OCI-LY1 (cell line): ENCODE measurements at regions not wholly inside any gene's neighbourhood (a gene's known extent, or its start where the extent isn't known, plus 50 kb on each side); places are given as distances from the start of the nearest gene placed in this dataset.
A peak's percentile ranks its signal among the peaks of the same experiment; 100 is the strongest.

ENCODE experiments used
- H2AFZ ChIP-seq: fragments of 200-600 bp; sonication (generic), shearing (Covaris generic); 2 replicates; pipeline ENCODE4 v1.6.0; 2014; ENCODE audit warnings: antibody characterized with exemption, mild to moderate bottlenecking, low read length
- H3F3A ChIP-seq: fragments of 200-600 bp; sonication (generic), shearing (Covaris generic); 2 replicates; pipeline ENCODE4 v1.6.0; 2014; ENCODE audit warnings: mild to moderate bottlenecking, antibody characterized with exemption, low read length, moderate library complexity; ENCODE audit not compliant: insufficient read depth
- H3K27ac ChIP-seq: fragments of 200-600 bp; sonication (generic); 2 replicates; pipeline ENCODE4 v1.5.1; 2014; ENCODE audit warnings: low read length, mixed run types, mild to moderate bottlenecking, low read depth; ENCODE audit not compliant: poor library complexity, severe bottlenecking
- H3K27me3 ChIP-seq: fragments of 200-600 bp; sonication (generic); 2 replicates; pipeline ENCODE4 v1.6.0; 2014; ENCODE audit warnings: antibody characterized with exemption, mild to moderate bottlenecking, low read length, moderate library complexity; ENCODE audit not compliant: insufficient read depth
- H3K36me3 ChIP-seq: fragments of 200-600 bp; sonication (generic); 2 replicates; pipeline ENCODE4 v1.6.1; 2014; ENCODE audit warnings: mild to moderate bottlenecking, antibody characterized with exemption, low read length, moderate library complexity, mixed read lengths; ENCODE audit not compliant: insufficient read depth
- H3K4me1 ChIP-seq: fragments of 200-600 bp; sonication (generic); 2 replicates; pipeline ENCODE4 v1.5.1; 2014; ENCODE audit warnings: mild to moderate bottlenecking, low read length, moderate library complexity; ENCODE audit not compliant: insufficient read depth, severe bottlenecking
- H3K4me2 ChIP-seq: fragments of 200-600 bp; sonication (generic), shearing (Covaris generic); 2 replicates; pipeline ENCODE4 v1.6.1; 2014; ENCODE audit warnings: low read length
- H3K4me3 ChIP-seq: fragments of 200-600 bp; sonication (generic); 2 replicates; pipeline ENCODE4 v1.5.1; 2014; ENCODE audit warnings: low read length, low read depth, mild to moderate bottlenecking, mixed read lengths; ENCODE audit not compliant: poor library complexity, severe bottlenecking
- H3K79me2 ChIP-seq: fragments of 200-600 bp; shearing (Covaris generic); 2 replicates; pipeline ENCODE4 v1.6.1; 2016; ENCODE audit warnings: mixed run types, low read length, mixed read lengths; ENCODE audit not compliant: insufficient read depth
- H3K9ac ChIP-seq: fragments of 200-600 bp; sonication (generic), shearing (Covaris generic); 2 replicates; pipeline ENCODE4 v1.6.1; 2014; ENCODE audit warnings: mild to moderate bottlenecking, low read length, mixed read lengths
- H3K9me2 ChIP-seq: fragments of 200-600 bp; sonication (generic), shearing (Covaris generic); 2 replicates; pipeline ENCODE4 v1.6.1; 2014; ENCODE audit warnings: low read depth, mild to moderate bottlenecking, low read length, mixed read lengths
- H3K9me3 ChIP-seq: fragments of 200-600 bp; shearing (Covaris generic); 2 replicates; pipeline ENCODE4 v1.6.1; 2014; ENCODE audit warnings: low read length, mixed read lengths
- H4K20me1 ChIP-seq: fragments of 200-600 bp; sonication (generic), shearing (Covaris generic); 2 replicates; pipeline ENCODE4 v1.6.0; 2016; ENCODE audit warnings: mild to moderate bottlenecking, low read length; ENCODE audit not compliant: insufficient read depth
- CTCF ChIP-seq: fragments of 200-600 bp; sonication (generic), shearing (Covaris generic); IDR thresholded peaks from 2 replicates; pipeline ENCODE4 v1.5.1; 2017; ENCODE audit warnings: mild to moderate bottlenecking, antibody characterized with exemption, low read length, moderate library complexity, mixed read lengths
- EZH2 ChIP-seq: fragments of 200-600 bp; sonication (generic), shearing (Covaris generic); IDR thresholded peaks from 2 replicates; pipeline ENCODE4 v1.8.0; 2017; ENCODE audit warnings: borderline replicate concordance, mixed run types, mild to moderate bottlenecking, antibody characterized with exemption, low read length, moderate library complexity, mixed read lengths

DNA sequence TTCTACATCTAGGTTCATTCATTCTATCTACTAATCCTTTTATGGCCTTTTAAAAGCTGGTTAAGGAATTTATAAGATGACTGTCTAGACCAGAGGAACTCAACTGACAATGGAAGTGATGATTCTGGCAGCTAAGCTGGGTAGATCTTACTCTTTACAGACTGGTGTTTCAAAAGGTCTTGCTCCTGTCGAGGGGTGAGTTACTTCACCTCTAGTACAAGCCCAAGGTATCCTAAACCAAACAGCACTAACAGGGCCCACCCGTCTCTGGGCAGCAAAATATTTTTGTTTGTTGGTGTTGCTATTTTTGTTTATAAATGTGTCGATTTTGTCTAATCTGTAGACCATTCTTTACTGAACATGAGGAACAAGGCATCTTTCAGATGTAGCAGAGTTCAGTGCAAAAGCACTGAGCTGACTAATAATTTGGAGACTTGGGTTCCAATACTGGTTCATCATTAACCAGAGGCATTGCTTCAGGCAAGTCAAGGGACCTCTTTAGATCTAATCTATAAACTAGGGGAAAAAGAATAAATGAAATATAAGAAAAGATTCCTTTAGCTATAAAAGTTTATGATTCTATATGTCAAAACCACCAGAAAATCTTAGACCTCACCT is 90.3 kb upstream of the FRG1 start:
- Histone ChIP-seq H3K36me3 (no peaks in the 10 kb centered on the region), H3K4me2 (no peak overlapping the region), H2AFZ (no peak overlapping the region), H3K79me2 (no peaks in the 10 kb centered on the region), H3K4me3 (no peak overlapping the region), H3K9ac (no peak overlapping the region), H3K9me2 (no peaks in the 10 kb centered on the region), H3K4me1 (no peaks in the 10 kb centered on the region), H3F3A (no peaks in the 10 kb centered on the region), H3K27ac (no peak overlapping the region), H3K27me3 (no peaks in the 10 kb centered on the region), H3K9me3 (0 out of 2 replicates have a peak, but pooled peaks cover 3% of the 10 kb centered on the region), H4K20me1 (no peaks in the 10 kb centered on the region)
- TF ChIP-seq EZH2 (no peak), CTCF (no peak)

GRCh38 chr4:189858435-189858834 is 82.2 kb upstream of the FRG1 start:
- 0 out of 2 replicates have a peak, but pooled peaks cover 3% of the 10 kb centered on the region for H3K9me3 ChIP-seq
- no peaks in the 10 kb centered on the region for H3F3A ChIP-seq
- H3K27ac ChIP-seq = peak overlapping the region; percentile 40
- H3K4me3 ChIP-seq = no peak overlapping the region
- no peak overlapping the region for H2AFZ ChIP-seq
- no peaks in the 10 kb centered on the region for H4K20me1 ChIP-seq
- TF ChIP-seq CTCF (no peak), EZH2 (no peak)
- no peaks in the 10 kb centered on the region for H3K27me3 ChIP-seq
- no peaks in the 10 kb centered on the region for H3K79me2 ChIP-seq
- peak overlapping the region; percentile 51; the same call in 1 of the 2 replicates for H3K4me2 ChIP-seq
- peaks cover 22% of the 10 kb centered on the region for H3K4me1 ChIP-seq
- no peaks in the 10 kb centered on the region for H3K36me3 ChIP-seq
- H3K9ac ChIP-seq = no peak overlapping the region
- H3K9me2 ChIP-seq = no peaks in the 10 kb centered on the region

- TF ChIP-seq EZH2 = no peak
- H3F3A ChIP-seq = no peaks in the 10 kb centered on the region
Observed at GRCh38 chr4:189861101-189861500, 79.6 kb upstream of the FRG1 start.

GRCh38 chr4:189869236-189869635 is 71.4 kb upstream of the FRG1 start:
- H4K20me1 ChIP-seq = no peaks in the 10 kb centered on the region
- no peaks in the 10 kb centered on the region for H3K9me2 ChIP-seq
- H3K4me1 ChIP-seq = no peaks in the 10 kb centered on the region
- H3K9ac ChIP-seq = no peak overlapping the region
- TF ChIP-seq EZH2 (no peak), CTCF (no peak)
- no peak overlapping the region for H3K4me2 ChIP-seq
- no peaks in the 10 kb centered on the region for H3K36me3 ChIP-seq
- H3K27me3 ChIP-seq = no peaks in the 10 kb centered on the region
- H3K27ac ChIP-seq = no peak overlapping the region
- no peaks in the 10 kb centered on the region for H3K79me2 ChIP-seq
- H3K9me3 ChIP-seq = no peaks in the 10 kb centered on the region
- no peak overlapping the region for H2AFZ ChIP-seq
- H3K4me3 ChIP-seq = no peak overlapping the region
- no peaks in the 10 kb centered on the region for H3F3A ChIP-seq

More at GRCh38 chr4:189861101-189861500, 79.6 kb upstream of the FRG1 start:
- H3K79me2 ChIP-seq = no peaks in the 10 kb centered on the region
- no peak overlapping the region for H3K27ac ChIP-seq
- H3K9me2 ChIP-seq = no peaks in the 10 kb centered on the region
- H4K20me1 ChIP-seq = no peaks in the 10 kb centered on the region
- H3K9me3 ChIP-seq = no peaks in the 10 kb centered on the region
- no peak overlapping the region for H3K9ac ChIP-seq
- H3K4me1 ChIP-seq = peaks cover 22% of the 10 kb centered on the region
- H3K36me3 ChIP-seq = no peaks in the 10 kb centered on the region
- H3K4me3 ChIP-seq = no peak overlapping the region
- no peak overlapping the region for H3K4me2 ChIP-seq
- no peak overlapping the region for H2AFZ ChIP-seq
- H3K27me3 ChIP-seq = no peaks in the 10 kb centered on the region
